Activated CD4-positive, alpha-beta memory T cell treated with anti-CD3 and anti-CD28 coated beads for 36 hours (primary cell): ENCODE measurements at regions not wholly inside any gene's neighbourhood (a gene's known extent, or its start where the extent isn't known, plus 50 kb on each side); places are given as distances from the start of the nearest gene placed in this dataset.

Experiments used
- CTCF ChIA-PET: fragments of 350-600 bp; sonication (Branson Sonifier 250); formaldehyde crosslinking; loops from one replicate; lab custom pipeline; 2021; ENCODE audit warnings: antibody characterized with exemption, inconsistent platforms; lab: Charles Lee
- POLR2A ChIA-PET: fragments of 350-600 bp; sonication (Branson Sonifier 250); formaldehyde crosslinking; loops from one replicate; lab custom pipeline; 2021; ENCODE audit warnings: antibody characterized with exemption; lab: Charles Lee
- DNase-seq: peaks from one replicate; pipeline ENCODE4 v3.0.0-alpha.2; 2020
- H3K27ac Mint-ChIP-seq: one replicate; pipeline ENCODE4 v1.8.0; 2021; ENCODE audit warnings: mixed read lengths
- H3K27me3 Mint-ChIP-seq: one replicate; pipeline ENCODE4 v1.8.0; 2021; ENCODE audit warnings: mixed read lengths
- H3K36me3 Mint-ChIP-seq: one replicate; pipeline ENCODE4 v1.8.0; 2021; ENCODE audit warnings: mixed read lengths
- H3K4me1 Mint-ChIP-seq: one replicate; pipeline ENCODE4 v1.8.0; 2021; ENCODE audit warnings: low read depth, mixed read lengths
- H3K4me3 Mint-ChIP-seq: one replicate; pipeline ENCODE4 v1.8.0; 2021; ENCODE audit warnings: mild to moderate bottlenecking, mixed read lengths
- H3K9me3 Mint-ChIP-seq: one replicate; pipeline ENCODE4 v1.8.0; 2021; ENCODE audit warnings: mixed read lengths
- intact Hi-C: fragments of 100-400 bp; cut with micrococcal nuclease; formaldehyde crosslinking; loops from one replicate; pipeline ENCODE4 v1.15.1; 2023

DNA sequence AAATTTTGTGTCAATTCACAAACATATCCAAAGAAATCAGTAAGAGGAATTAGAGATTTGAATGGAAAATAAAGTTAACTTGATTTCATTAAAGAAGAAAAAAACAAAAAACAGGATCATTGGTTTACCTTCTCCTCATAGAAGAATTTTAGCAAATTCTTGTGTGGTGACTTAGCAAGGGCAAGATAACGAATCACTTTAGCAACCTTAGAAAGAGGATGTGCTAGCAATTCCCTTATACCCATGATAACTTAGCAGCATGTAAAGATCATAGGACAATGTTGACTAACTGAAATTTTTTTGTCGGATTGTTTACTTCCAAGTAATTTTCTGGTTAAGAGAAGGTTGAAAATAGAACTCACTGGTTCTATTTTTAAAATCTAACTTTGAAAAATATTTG is 609.3 kb downstream of the GBE1 start:
- ChIA-PET CTCF (no interaction called here), POLR2A (no interaction called here)
- Mint-ChIP-seq H3K27ac (no peak overlapping the region), H3K27me3 (no peaks in the 10 kb centered on the region), H3K4me1 (no peaks in the 10 kb centered on the region), H3K4me3 (no peak overlapping the region), H3K36me3 (no peaks in the 10 kb centered on the region), H3K9me3 (peaks cover 11% of the 10 kb centered on the region)
- no peak for DNase-seq
- intact Hi-C loops: no loop called here

DNA sequence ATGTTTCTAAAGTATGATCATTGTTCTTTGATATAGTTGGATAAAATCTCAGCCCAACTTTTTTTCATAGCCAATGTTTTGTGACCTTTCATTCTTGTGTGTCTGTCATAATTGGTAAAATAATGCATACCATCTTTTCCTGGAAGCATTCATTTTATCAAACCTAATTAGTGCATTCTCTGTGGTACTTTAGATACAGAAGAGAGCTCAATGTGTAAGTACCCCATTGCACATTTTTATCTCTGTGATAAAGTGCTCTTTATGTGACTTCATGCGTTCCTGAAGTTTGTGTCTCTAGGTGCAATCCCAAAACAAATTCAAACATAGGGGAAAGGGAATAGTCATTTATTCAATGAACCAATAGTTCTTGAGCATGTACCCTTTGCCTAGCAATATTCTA is 628.5 kb downstream of the GBE1 start:
- no peaks in the 10 kb centered on the region for H3K4me1 Mint-ChIP-seq
- H3K27me3 Mint-ChIP-seq: no peaks in the 10 kb centered on the region
- H3K27ac Mint-ChIP-seq: no peak overlapping the region
- H3K36me3 Mint-ChIP-seq: no peaks in the 10 kb centered on the region
- no peak overlapping the region for H3K4me3 Mint-ChIP-seq
- intact Hi-C loops: no loop called here
- DNase-seq: no peak
- peaks cover 6% of the 10 kb centered on the region for H3K9me3 Mint-ChIP-seq
- ChIA-PET POLR2A (no interaction called here), CTCF (no interaction called here)

DNA sequence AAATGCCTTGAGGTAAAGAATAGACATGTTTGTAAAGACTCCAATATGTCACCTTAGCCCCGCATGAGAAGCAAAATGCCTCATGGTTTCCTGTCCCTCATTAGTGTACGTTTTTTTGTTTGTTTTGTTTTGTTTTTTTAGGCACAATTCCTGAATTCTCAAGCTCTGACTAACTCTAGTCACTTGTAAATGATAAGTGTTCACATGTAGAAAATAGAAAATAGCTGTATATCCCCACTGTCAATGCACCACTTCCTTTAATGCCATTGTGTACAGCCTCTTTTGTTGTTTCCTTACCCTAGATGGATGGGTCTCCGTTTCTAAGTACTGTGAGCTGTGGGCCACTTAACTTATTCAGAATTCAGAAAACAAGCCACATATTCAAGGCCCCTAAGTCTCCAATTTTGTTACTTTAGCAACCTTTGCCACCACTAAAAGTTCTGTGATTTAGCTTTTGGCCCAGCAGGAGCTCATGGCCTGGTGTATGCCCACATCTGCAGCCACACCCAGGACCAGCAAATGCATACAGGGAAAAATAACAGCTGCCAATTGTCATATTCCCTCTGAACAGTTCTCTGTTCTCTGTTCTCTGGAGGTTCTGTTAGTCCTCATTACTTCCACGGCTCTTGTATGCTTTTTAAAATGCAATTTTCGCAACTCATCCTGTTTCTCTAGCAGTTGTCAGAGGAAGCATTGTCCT is 655.5 kb downstream of the GBE1 start:
- Mint-ChIP-seq H3K36me3 (no peaks in the 10 kb centered on the region), H3K4me1 (no peaks in the 10 kb centered on the region), H3K27me3 (no peaks in the 10 kb centered on the region), H3K27ac (no peak overlapping the region), H3K4me3 (no peak overlapping the region), H3K9me3 (peaks cover 10% of the 10 kb centered on the region)
- no peak for DNase-seq
- POLR2A ChIA-PET: no interaction called here
- intact Hi-C loops: no loop called here
- CTCF ChIA-PET: no interaction called here

DNA sequence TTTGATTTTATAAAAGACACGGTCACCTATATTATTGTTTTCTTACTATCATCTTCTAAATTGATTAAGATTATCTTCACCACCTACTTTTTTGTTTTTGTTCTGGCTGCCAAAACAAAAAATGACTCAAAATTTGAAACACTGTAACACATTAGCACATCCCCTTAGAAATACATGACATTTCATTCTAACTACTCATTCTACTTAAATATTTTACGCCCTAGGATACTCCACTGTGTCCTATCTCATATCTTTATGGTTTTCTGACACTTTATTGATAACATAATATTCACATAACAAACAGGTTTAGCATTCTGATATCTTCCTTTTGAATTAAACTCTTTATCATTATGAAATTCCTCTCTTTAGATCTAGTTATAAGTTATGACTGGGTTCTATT is 656.2 kb downstream of the GBE1 start:
- no peak for DNase-seq
- Mint-ChIP-seq H3K27ac (no peak overlapping the region), H3K4me3 (no peak overlapping the region), H3K9me3 (peaks cover 9% of the 10 kb centered on the region), H3K36me3 (no peaks in the 10 kb centered on the region), H3K27me3 (no peaks in the 10 kb centered on the region), H3K4me1 (no peaks in the 10 kb centered on the region)
- ChIA-PET POLR2A (no interaction called here), CTCF (no interaction called here)
- intact Hi-C loops: no loop called here

DNA sequence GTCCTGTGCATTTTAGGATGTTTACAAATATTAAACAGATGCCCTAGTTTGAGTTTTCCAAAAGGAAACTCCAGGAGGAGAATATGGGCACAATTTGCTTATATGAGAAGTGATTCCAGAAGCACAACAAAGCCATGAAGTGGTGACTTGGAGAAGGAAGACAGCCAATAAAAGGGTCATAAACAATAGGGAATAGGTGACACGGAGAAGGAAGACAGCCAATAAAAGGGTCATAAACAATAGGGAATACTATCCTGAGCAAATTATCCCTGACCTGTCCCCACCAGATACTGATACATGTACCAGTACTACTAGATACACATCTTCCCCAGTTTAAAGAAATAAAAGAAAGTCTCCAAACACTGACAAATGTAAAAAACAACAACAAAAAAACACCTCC is 663.6 kb downstream of the GBE1 start:
- Mint-ChIP-seq H3K9me3 (peaks cover 4% of the 10 kb centered on the region), H3K27me3 (no peaks in the 10 kb centered on the region), H3K36me3 (no peaks in the 10 kb centered on the region), H3K4me3 (no peak overlapping the region), H3K27ac (no peak overlapping the region), H3K4me1 (no peaks in the 10 kb centered on the region)
- DNase-seq: no peak
- ChIA-PET POLR2A (no interaction called here), CTCF (no interaction called here)
- intact Hi-C loops: no loop called here

GRCh38 chr3:81095956-81096355 is 665.5 kb downstream of the GBE1 start:
- H3K27ac Mint-ChIP-seq: no peak overlapping the region
- H3K4me3 Mint-ChIP-seq: no peak overlapping the region
- peaks cover 4% of the 10 kb centered on the region for H3K9me3 Mint-ChIP-seq
- intact Hi-C loops: no loop called here
- ChIA-PET POLR2A (no interaction called here), CTCF (no interaction called here)
- DNase-seq: no peak
- no peaks in the 10 kb centered on the region for H3K4me1 Mint-ChIP-seq
- H3K36me3 Mint-ChIP-seq: no peaks in the 10 kb centered on the region
- H3K27me3 Mint-ChIP-seq: no peaks in the 10 kb centered on the region

GRCh38 chr3:81094986-81095385 is 666.5 kb downstream of the GBE1 start:
- intact Hi-C loops: no loop called here
- ChIA-PET POLR2A (no interaction called here), CTCF (no interaction called here)
- no peaks in the 10 kb centered on the region for H3K4me1 Mint-ChIP-seq
- no peak overlapping the region for H3K27ac Mint-ChIP-seq
- no peaks in the 10 kb centered on the region for H3K36me3 Mint-ChIP-seq
- no peak for DNase-seq
- peaks cover 4% of the 10 kb centered on the region for H3K9me3 Mint-ChIP-seq
- H3K27me3 Mint-ChIP-seq: no peaks in the 10 kb centered on the region
- no peak overlapping the region for H3K4me3 Mint-ChIP-seq

DNA sequence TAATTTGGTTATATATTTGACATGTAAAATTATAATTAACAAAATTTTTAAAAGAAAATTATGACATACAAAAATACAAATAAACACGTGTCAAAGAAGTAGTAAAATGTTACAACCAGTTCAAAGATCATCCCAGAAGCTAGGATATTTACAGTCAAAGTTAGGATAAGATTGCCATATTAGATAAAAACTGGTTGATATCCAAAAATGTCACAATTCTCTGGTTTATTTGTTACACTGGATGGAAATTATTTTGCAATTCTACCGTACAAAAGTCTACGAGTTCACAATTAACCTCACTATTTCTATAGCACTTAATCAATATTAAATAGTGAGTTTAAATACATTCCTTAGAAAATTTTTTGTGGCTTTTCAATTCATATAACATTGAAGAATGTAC is 673.8 kb downstream of the GBE1 start:
- Mint-ChIP-seq H3K4me3 (no peak overlapping the region), H3K27me3 (no peaks in the 10 kb centered on the region), H3K27ac (no peak overlapping the region), H3K4me1 (no peaks in the 10 kb centered on the region), H3K9me3 (peaks cover 4% of the 10 kb centered on the region), H3K36me3 (no peaks in the 10 kb centered on the region)
- intact Hi-C loops: no loop called here
- CTCF ChIA-PET: no interaction called here
- POLR2A ChIA-PET: no interaction called here
- DNase-seq: no peak

- CTCF ChIA-PET: no interaction called here
Observed at GRCh38 chr3:81086348-81086747, 675.1 kb downstream of the GBE1 start.

GRCh38 chr3:81080608-81081007 is 680.8 kb downstream of the GBE1 start:
- Mint-ChIP-seq H3K36me3 (no peaks in the 10 kb centered on the region), H3K4me1 (no peaks in the 10 kb centered on the region), H3K27ac (no peak overlapping the region), H3K4me3 (no peak overlapping the region), H3K27me3 (no peaks in the 10 kb centered on the region), H3K9me3 (peaks cover 10% of the 10 kb centered on the region)
- no peak for DNase-seq
- intact Hi-C loops: no loop called here
- CTCF ChIA-PET: no interaction called here
- POLR2A ChIA-PET: interaction anchor here (0.6 kb wide), 1 partner anchor 1042 kb away, joined by 3 read pairs; no protein-coding TSS in a partner anchor

More at GRCh38 chr3:81086348-81086747, 675.1 kb downstream of the GBE1 start:
- Mint-ChIP-seq H3K4me1 (no peaks in the 10 kb centered on the region), H3K9me3 (peaks cover 7% of the 10 kb centered on the region), H3K4me3 (no peak overlapping the region), H3K27ac (no peak overlapping the region), H3K27me3 (no peaks in the 10 kb centered on the region), H3K36me3 (no peaks in the 10 kb centered on the region)
- POLR2A ChIA-PET: no interaction called here
- no peak for DNase-seq
- intact Hi-C loops: no loop called here

- ChIA-PET CTCF (no interaction called here), POLR2A (no interaction called here)
- intact Hi-C loops: no loop called here
- Mint-ChIP-seq H3K27me3 (no peaks in the 10 kb centered on the region), H3K27ac (no peak overlapping the region), H3K4me3 (no peak overlapping the region), H3K36me3 (no peaks in the 10 kb centered on the region), H3K4me1 (no peaks in the 10 kb centered on the region), H3K9me3 (peaks cover 4% of the 10 kb centered on the region)
- no peak for DNase-seq
Observed at GRCh38 chr3:81072591-81072990, 688.9 kb downstream of the GBE1 start.

DNA sequence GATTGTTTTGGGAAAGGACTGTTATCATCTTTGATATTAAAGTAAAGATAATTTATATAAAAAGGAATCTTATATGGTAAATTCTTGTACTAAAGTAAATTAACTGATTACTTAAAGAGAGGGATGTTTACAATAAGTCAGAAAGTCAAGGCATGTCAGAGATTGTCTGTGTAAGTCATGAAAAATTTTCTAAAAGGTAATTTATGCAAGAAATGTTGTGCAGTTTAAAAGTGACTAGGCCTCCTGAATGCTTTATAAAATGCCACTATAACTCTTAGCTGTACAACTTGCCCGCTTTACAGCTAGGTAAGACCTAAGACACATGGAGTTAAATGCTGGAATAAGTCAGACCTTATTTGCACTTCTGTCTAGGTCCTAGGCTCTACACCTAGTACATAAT is 692.9 kb downstream of the GBE1 start:
- POLR2A ChIA-PET: no interaction called here
- Mint-ChIP-seq H3K36me3 (no peaks in the 10 kb centered on the region), H3K27me3 (no peaks in the 10 kb centered on the region), H3K4me3 (no peak overlapping the region), H3K9me3 (peaks cover 12% of the 10 kb centered on the region), H3K27ac (no peak overlapping the region), H3K4me1 (no peaks in the 10 kb centered on the region)
- intact Hi-C loops: no loop called here
- no peak for DNase-seq
- CTCF ChIA-PET: no interaction called here

DNA sequence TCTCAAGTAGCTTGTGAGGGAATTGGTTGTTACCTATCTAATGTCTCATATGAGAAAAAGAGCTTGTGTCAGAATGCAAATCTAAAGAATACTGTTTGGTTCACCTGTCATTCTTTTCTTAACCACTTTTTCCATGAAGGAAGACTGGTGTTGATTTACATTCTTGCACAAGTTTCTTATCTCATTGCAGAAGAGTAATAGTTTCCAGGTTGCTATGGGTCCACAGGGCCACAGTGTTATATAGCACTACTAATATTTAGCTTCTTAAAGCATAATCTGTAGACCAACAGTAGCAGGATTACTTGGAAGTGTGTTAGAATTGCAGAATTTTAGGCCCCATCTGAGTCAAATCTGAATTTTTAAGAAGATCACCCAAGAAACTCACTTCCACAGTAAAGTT is 697.5 kb downstream of the GBE1 start:
- intact Hi-C loops: no loop called here
- POLR2A ChIA-PET: no interaction called here
- no peaks in the 10 kb centered on the region for H3K36me3 Mint-ChIP-seq
- DNase-seq: no peak
- CTCF ChIA-PET: no interaction called here
- H3K4me3 Mint-ChIP-seq: no peak overlapping the region
- no peaks in the 10 kb centered on the region for H3K4me1 Mint-ChIP-seq
- H3K9me3 Mint-ChIP-seq: peaks cover 16% of the 10 kb centered on the region
- H3K27ac Mint-ChIP-seq: no peak overlapping the region
- H3K27me3 Mint-ChIP-seq: no peaks in the 10 kb centered on the region
